ENCODE measurements at regions not wholly inside any gene's neighbourhood (a gene's known extent, or its start where the extent isn't known, plus 50 kb on each side); places are given as distances from the start of the nearest gene placed in this dataset.
A peak's percentile ranks its signal among the peaks of the same experiment; 100 is the strongest.
"Not testable (repeated sequence)": the region's sequence is repeated elsewhere in the genome, so short reads cannot be mapped to it uniquely, and the experiment has no call there.

GRCh38 chr2:150373374-150373773 lies 114.1 kb downstream of the RND3 start:
- no peak for DNase-seq (ENCODE audit: low read depth, low spot score)
- H3K27ac ChIP-seq, result no peak overlapping the region

- no peak overlapping the region for H3K27ac ChIP-seq
- DNase-seq (ENCODE audit: low read depth, low spot score), result no peak
Measured at GRCh38 chr2:150371044-150371818, 116.2 kb downstream of the RND3 start.

GRCh38 chr2:150370561-150370960 lies 116.9 kb downstream of the RND3 start:
- no peak overlapping the region for H3K27ac ChIP-seq
- DNase-seq (ENCODE audit: low read depth, low spot score), result no peak

GRCh38 chr2:150369862-150370261 lies 117.6 kb downstream of the RND3 start:
- no peak overlapping the region for H3K27ac ChIP-seq
- no peak for DNase-seq (ENCODE audit: low read depth, low spot score)

- peak overlapping the region; percentile 35 for H3K27ac ChIP-seq
- DNase-seq (ENCODE audit: low read depth, low spot score), result no peak
Measured at GRCh38 chr2:150358468-150358807, 129.0 kb downstream of the RND3 start.

GRCh38 chr2:150357770-150358467 lies 129.5 kb downstream of the RND3 start:
- peak; percentile 55 for DNase-seq (ENCODE audit: low read depth, low spot score)

GRCh38 chr2:150355440-150355839 lies 132.0 kb downstream of the RND3 start:
- no peak for DNase-seq (ENCODE audit: low read depth, low spot score)
- H3K27ac ChIP-seq, result no peak overlapping the region

More at GRCh38 chr2:150357770-150358467, 129.5 kb downstream of the RND3 start:
- H3K27ac ChIP-seq, result peak overlapping the region; percentile 35

- no peak overlapping the region for H3K27ac ChIP-seq
- DNase-seq (ENCODE audit: low read depth, low spot score), result no peak
Measured at GRCh38 chr2:150353376-150353775, 134.1 kb downstream of the RND3 start.

GRCh38 chr2:150351922-150352321 lies 135.5 kb downstream of the RND3 start:
- DNase-seq (ENCODE audit: low read depth, low spot score), result no peak
- no peak overlapping the region for H3K27ac ChIP-seq

GRCh38 chr2:150350500-150350899 lies 137.0 kb downstream of the RND3 start:
- no peak overlapping the region for H3K27ac ChIP-seq
- no peak for DNase-seq (ENCODE audit: low read depth, low spot score)

- no peak overlapping the region for H3K27ac ChIP-seq
- DNase-seq (ENCODE audit: low read depth, low spot score), result no peak
Measured at GRCh38 chr2:150346806-150347205, 140.7 kb downstream of the RND3 start.

GRCh38 chr2:150341982-150342680 lies 145.3 kb downstream of the RND3 start:
- DNase-seq (ENCODE audit: low read depth, low spot score), result peak; percentile 34

GRCh38 chr2:150339951-150340350 lies 147.5 kb downstream of the RND3 start:
- H3K27ac ChIP-seq, result no peak overlapping the region

More at GRCh38 chr2:150341982-150342680, 145.3 kb downstream of the RND3 start:
- H3K27ac ChIP-seq, result no peak overlapping the region

GRCh38 chr2:150339282-150339681 lies 148.2 kb downstream of the RND3 start:
- no peak overlapping the region for H3K27ac ChIP-seq
- DNase-seq (ENCODE audit: low read depth, low spot score), result no peak

More at GRCh38 chr2:150339951-150340350, 147.5 kb downstream of the RND3 start:
- DNase-seq (ENCODE audit: low read depth, low spot score), result no peak

GRCh38 chr2:150335596-150335995 lies 151.9 kb downstream of the RND3 start:
- no peak for DNase-seq (ENCODE audit: low read depth, low spot score)
- no peak overlapping the region for H3K27ac ChIP-seq

GRCh38 chr2:150332383-150332782 lies 155.1 kb downstream of the RND3 start:
- H3K27ac ChIP-seq, result no peak overlapping the region

GRCh38 chr2:150327564-150328489 lies 159.6 kb downstream of the RND3 start:
- no peak for DNase-seq (ENCODE audit: low read depth, low spot score)
- no peak overlapping the region for H3K27ac ChIP-seq

More at GRCh38 chr2:150332383-150332782, 155.1 kb downstream of the RND3 start:
- DNase-seq (ENCODE audit: low read depth, low spot score), result no peak

- DNase-seq (ENCODE audit: low read depth, low spot score), result no peak
- H3K27ac ChIP-seq, result no peak overlapping the region
Measured at GRCh38 chr2:150325656-150326314, 161.7 kb downstream of the RND3 start.

GRCh38 chr2:150323071-150323470 lies 164.4 kb downstream of the RND3 start:
- DNase-seq (ENCODE audit: low read depth, low spot score); H3K27ac ChIP-seq: not testable (repeated sequence)

All from epithelial cell of prostate (primary cell).